HEK293T (cell line): ENCODE measurements at regions not wholly inside any gene's neighbourhood (a gene's known extent, or its start where the extent isn't known, plus 50 kb on each side); places are given as distances from the start of the nearest gene placed in this dataset.

Experiments
- BHLHE40 ChIP-seq: fragments of 450-650 bp; IDR thresholded peaks from 2 replicates; pipeline ENCODE4 v1.6.1; 2016; ENCODE audit warnings: mild to moderate bottlenecking, moderate library complexity, borderline replicate concordance
- CTBP1 ChIP-seq: fragments of 450-650 bp; IDR thresholded peaks from 2 replicates; pipeline ENCODE4 v1.6.1; 2016; ENCODE audit warnings: borderline replicate concordance
- ELF4 ChIP-seq: fragments of 450-650 bp; IDR thresholded peaks from 2 replicates; pipeline ENCODE4 v1.6.1; 2017; ENCODE audit warnings: antibody characterized with exemption
- LEF1 ChIP-seq: fragments of 450-650 bp; IDR thresholded peaks from 2 replicates; pipeline ENCODE4 v1.6.1; 2017; ENCODE audit warnings: mild to moderate bottlenecking, borderline replicate concordance
- SUZ12 ChIP-seq: fragments of 450-650 bp; IDR thresholded peaks from 2 replicates; pipeline ENCODE4 v1.6.1; 2016; ENCODE audit warnings: mild to moderate bottlenecking
- TARDBP ChIP-seq: fragments of 450-650 bp; IDR thresholded peaks from 2 replicates; pipeline ENCODE4 v1.6.1; 2016
- TF ChIP-seq, protein P1 (sequence below): fragments of 450-650 bp; IDR thresholded peaks from 2 replicates; pipeline ENCODE4 v1.6.1; 2016

DNA sequence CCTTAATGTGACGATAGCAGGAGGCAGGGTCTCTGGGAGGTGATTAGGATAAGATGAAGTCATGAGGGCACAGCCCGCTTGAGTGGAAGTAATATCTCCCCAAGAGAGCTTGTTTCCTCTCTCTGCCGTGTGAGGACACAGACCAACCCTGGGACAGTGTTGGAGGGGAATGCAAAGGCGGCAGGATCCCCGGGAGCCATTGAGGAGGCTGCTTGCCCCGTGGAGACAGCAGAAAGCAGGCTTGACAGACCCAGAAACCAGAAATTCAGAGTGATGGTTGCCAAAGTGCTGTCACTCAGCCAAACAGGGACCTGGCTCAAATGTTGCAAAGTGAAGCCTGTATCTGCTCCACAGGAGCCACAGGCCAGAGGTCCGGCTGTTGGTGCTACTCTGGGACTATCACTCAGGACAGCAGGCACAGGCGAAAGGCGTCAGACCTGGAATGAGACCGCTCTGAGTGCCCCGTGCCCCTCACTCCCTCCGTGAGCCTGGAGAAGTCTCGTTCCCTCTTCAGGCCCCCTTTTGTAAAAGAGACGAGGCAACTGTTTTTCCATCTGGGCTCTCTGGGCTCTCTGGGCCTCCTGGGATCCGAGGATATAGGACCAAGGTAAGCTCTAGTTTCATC, 96.6 kb upstream of the VANGL1 start:
- TF ChIP-seq CTBP1 (no peak), SUZ12 (no peak), LEF1 (no peak), TARDBP (no peak), BHLHE40 (no peak), ELF4 (no peak)
- TF ChIP-seq, protein P1, sequence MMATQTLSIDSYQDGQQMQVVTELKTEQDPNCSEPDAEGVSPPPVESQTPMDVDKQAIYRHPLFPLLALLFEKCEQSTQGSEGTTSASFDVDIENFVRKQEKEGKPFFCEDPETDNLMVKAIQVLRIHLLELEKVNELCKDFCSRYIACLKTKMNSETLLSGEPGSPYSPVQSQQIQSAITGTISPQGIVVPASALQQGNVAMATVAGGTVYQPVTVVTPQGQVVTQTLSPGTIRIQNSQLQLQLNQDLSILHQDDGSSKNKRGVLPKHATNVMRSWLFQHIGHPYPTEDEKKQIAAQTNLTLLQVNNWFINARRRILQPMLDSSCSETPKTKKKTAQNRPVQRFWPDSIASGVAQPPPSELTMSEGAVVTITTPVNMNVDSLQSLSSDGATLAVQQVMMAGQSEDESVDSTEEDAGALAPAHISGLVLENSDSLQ = no peak
